GM18907 (cell line): ENCODE measurements at regions not wholly inside any gene's neighbourhood (a gene's known extent, or its start where the extent isn't known, plus 50 kb on each side); places are given as distances from the start of the nearest gene placed in this dataset.

Source experiments
- ATAC-seq: cut with Tn5 transposase; IDR thresholded peaks from one replicate; pipeline ENCODE4 v1.9.1; 2021; ENCODE audit warnings: mild to moderate bottlenecking, moderate library complexity; ENCODE audit not compliant: unreplicated experiment

DNA sequence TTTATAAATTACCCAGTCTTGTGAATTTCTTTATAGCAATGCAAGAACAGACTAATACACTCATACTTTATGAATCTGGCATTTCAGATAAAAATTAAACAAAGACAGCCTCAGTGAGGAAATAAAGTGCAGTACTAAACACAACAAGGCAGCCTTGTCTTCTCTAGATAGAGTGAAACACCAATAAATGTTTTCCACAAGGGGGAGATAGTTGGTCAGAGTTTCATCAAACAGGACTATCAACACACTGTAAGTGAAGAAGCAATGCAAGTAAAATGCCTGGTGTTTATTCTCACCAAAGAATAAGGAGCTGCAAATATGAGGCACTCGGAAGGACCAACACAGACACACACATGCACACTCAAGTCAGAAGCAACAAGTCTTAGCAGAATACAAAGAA, 62.8 kb downstream of the FAM9B start:
- peak; percentile 68 for ATAC-seq

GRCh38 chrX:8969378-8969777, 64.5 kb downstream of the FAM9B start:
- ATAC-seq, result no peak

DNA sequence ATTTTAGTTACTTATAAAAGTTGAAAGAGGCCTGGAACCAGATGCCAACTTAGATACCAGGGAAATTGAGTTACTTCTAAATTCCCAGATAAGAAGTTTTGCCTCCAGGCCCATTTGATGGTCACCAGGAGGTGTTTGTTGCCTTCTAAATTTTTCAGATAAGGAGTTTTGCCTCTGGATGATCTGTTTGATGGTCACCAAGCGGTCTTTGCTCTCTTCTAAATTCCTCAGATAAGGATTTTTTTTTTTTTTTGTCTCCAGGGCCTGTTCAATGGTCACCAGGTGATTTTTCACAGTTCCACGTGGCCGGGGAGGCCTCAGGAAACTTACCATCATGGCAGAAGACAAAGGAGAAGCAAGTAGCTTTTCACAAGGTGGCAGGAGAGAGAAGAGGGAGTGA, 66.5 kb downstream of the FAM9B start:
- ATAC-seq, result no peak

GRCh38 chrX:8960957-8961468, 72.9 kb downstream of the FAM9B start:
- no peak for ATAC-seq

GRCh38 chrX:8955511-8955910, 78.4 kb downstream of the FAM9B start:
- ATAC-seq, result no peak

DNA sequence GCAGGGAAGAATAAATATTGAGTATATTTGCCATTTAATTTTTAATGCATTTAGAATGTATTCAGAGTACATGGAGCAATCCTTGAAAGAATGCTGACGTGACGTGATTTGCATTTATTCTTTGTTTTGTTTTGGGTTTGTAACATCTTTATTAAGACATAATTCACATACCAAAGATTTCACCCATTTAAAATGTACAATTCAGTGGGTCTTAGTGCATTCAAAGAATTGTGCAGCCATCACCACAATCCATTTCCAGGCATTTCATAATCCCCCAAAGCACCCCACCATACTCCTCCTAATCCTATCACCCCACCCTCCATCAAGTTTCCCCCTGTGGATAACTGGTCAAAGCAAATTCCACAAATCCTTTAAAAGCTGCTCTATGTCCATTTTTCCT, 87.4 kb downstream of the FAM9B start:
- no peak for ATAC-seq

GRCh38 chrX:8939322-8939721, 94.6 kb downstream of the FAM9B start:
- no peak for ATAC-seq

- no peak for ATAC-seq
Observed at GRCh38 chrX:8927701-8928100, 106.2 kb downstream of the FAM9B start.

- no peak for ATAC-seq
Observed at GRCh38 chrX:8927066-8927635, 106.8 kb downstream of the FAM9B start.

GRCh38 chrX:8921615-8922014, 112.3 kb downstream of the FAM9B start:
- ATAC-seq, result no peak

DNA sequence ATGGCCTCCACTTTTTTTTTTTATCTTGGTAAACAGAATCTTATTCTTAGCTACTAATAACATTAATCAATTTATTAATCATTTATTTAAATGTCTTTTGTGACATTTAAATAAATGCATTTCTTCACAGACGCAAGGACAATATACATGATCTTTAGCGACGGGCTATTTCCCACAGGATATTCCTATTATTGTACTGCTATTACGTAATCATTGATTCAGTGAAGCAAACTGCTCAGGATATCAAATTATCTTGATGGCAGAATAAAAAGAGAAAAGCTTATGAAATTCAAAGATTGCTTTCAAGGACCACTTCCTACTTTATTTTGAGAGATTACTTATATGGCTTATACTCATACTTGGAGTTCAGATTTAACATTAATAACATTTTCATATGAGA, 114.1 kb downstream of the FAM9B start:
- ATAC-seq, result no peak

DNA sequence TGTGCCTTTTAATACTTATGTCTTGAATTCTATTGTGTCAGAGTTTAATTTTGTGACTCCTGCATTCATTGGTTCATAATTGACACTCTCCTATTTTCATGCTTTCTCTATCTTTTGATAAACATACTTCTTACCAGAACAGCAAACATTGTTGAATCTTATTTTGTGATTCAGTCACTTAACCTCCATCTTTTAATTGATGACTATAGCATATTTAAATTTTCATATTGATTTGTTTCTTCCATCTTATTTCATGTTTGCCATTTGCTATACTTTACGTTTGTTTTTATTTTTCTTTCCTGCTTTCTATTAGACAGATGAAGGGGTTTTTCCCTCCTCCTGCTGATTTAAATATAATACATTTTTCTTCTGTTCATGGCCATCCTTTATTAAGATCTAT, 115.5 kb upstream of the FAM9A start:
- no peak for ATAC-seq

GRCh38 chrX:8914681-8915080, 113.5 kb upstream of the FAM9A start:
- no peak for ATAC-seq

GRCh38 chrX:8913655-8914409, 112.6 kb upstream of the FAM9A start:
- ATAC-seq, result no peak

DNA sequence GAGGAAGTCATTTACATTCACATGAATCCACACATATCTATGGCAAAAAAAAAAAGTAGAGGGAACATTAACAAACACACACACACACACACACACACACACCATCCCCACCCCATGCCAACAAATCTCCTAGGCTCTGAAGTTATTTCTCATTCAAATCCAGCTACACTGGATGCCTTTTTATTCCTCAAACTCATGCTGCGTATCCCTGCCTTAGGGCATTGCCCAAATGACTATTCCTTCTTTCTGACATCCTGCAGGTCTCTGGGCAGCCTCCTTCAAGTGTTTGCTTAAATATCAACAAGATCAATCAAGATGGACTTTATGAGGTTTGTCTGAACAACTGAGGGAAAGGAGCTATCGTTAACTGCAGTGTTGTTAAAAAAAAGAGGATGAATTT, 106.5 kb upstream of the FAM9A start:
- ATAC-seq, result no peak

DNA sequence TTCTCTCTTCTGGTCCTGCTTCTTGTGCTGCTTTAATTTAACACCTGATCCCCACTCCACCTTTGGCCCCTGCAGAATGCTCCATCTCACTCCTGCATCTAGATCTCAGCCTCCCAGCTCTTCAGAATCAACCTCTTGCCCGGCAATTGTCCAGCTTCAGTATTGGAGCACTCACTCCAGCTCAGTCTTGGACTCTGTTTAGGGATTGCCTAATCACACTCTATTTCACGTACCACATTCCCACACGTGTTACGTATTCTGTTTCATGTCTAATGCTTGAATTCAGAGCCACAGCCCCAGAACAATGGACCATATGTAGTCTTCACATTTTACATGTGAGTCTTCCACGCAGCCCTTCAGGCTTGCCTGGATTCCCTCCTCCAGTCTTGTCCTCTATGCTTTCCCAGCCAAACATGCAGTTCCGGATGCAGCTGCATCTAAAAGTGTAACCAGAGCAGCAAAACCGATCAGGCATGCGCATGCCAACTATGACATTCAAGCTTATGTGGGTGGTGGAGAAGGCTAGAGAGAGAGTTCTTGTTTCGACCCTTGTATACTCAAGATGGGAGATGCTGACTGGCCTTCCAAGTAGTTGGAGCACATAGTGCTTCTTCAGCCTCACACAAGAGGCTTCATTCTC, 105.2 kb upstream of the FAM9A start:
- no peak for ATAC-seq

DNA sequence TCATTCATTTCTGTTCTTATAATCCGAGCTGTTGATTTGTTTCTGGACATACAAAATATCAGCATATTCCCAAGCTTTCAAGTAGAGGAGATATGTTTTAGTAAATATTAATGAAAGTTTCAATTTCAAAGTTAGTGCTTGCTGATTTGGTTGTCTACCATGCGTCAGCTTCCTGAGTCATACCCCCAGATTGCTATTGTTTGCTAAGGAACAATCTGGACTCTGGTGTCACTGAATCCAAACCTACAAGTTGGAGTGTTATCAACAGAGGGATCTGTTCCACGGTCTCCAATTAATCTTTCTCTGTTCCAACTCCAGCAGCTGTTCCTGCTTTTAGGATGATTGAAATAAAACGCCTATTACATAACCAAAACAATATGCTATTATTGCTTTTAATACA, 96.1 kb upstream of the FAM9A start:
- no peak for ATAC-seq

GRCh38 chrX:8890794-8891193, 89.6 kb upstream of the FAM9A start:
- ATAC-seq, result no peak

DNA sequence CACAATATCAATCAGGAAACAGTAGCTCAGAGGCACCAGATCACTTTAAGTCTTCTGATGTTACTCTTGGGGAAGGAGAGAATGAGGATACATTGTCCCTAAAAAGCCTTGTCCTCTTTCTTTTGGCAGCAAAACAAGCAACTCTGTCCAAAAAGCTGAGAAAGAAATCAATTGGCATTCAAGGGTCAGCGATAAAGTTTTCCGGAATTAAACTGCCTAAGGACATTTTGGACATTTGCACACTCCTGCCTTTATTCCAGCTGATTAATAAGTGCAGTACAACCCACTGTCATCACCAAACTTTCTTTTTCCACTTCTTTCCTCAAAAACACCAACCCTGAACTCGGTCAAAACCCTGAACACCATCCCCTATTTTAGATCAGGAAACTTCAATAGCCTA, 85.8 kb upstream of the FAM9A start:
- ATAC-seq, result no peak

- ATAC-seq, result no peak
Observed at GRCh38 chrX:8879750-8880149, 78.6 kb upstream of the FAM9A start.

DNA sequence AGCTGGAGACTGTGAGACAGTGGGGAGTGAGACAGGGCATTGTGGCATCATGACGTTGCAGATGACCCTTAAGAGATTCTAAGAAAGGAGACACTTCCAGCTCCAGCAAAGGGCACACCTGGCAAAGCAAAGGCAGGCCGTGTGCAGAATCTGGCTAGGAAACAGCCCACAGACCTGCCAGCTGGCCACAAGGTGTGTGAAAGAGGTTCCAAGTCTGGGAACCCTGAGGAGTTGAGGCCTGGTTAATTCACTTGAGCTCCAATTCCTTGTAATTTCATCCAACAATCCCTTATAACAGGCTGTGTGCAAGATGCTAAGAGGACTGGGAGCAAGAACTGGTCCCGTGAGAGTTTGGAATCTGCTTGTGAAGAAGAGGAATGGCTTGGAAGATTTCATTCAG, 72.8 kb upstream of the FAM9A start:
- ATAC-seq, result no peak

GRCh38 chrX:8873102-8873501, 71.9 kb upstream of the FAM9A start:
- no peak for ATAC-seq
